Fibroblast of skin of abdomen (primary cell): ENCODE measurements at regions not wholly inside any gene's neighbourhood (a gene's known extent, or its start where the extent isn't known, plus 50 kb on each side); places are given as distances from the start of the nearest gene placed in this dataset.

Experiments used
- DNase-seq: peaks from one replicate; pipeline ENCODE4 v3.0.0-alpha.2; 2013

GRCh38 chr9:23542927-23543326 lies 283.1 kb downstream of the ELAVL2 start:
- no peak for DNase-seq

DNA sequence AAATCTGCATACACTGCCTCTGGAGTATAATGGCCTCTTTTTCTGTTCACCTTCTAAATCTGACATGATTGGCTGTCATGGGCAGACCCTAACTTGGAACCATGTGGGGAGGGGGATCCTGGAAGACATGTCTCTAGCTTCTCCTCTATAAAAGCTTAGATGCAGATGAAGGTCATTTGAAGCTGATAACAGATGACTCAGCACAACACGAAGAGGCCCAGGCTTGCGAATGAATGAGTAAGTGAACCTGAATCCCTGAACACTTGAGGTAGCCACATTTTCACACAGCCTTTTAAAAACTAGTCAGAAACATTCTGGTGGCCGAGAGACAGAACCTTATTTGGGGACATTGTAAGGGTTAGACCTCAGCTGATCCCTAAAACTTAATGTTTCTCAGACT lies 282.6 kb downstream of the ELAVL2 start:
- DNase-seq: no peak

- DNase-seq: no peak
These were observed 280.3 kb downstream of the ELAVL2 start for GRCh38 chr9:23545728-23546127.

GRCh38 chr9:23551311-23551721 lies 274.7 kb downstream of the ELAVL2 start:
- no peak for DNase-seq

DNA sequence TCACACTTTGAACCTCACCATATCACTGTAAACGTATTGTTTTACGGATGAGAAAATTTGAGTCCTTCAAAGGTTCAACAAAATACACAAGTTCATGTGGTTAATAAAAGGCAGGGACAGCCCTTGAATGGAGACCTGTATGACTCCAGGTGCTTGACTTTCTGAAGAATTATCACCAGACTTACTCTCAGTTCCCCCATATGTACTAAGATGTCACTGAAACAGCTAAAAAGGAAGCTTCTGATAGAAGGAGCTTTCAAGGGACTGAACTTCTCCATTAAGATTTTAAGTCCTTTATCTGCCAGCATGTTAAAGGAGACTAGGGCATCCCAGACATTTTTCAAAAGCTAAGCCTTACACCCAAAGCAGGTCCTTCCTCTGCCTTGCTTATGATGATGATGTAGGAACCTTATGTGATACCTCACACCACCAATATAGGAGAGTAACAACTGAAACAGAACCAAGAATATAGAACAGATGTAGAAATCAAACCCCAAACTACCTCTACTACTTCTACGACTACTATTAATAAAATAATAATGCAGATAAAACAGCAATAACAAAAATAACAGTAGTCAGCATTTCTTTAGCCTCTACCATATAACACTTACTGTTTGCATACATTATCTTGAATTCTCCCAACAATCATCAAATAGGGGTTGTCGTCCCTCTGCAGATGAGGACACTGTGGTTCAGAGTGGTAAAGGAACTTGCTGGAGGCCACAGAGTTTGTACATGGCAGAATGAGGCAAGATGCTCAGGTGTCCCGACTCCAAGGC lies 273.9 kb downstream of the ELAVL2 start:
- DNase-seq: no peak

GRCh38 chr9:23552876-23553601 lies 273.0 kb downstream of the ELAVL2 start:
- DNase-seq: no peak

DNA sequence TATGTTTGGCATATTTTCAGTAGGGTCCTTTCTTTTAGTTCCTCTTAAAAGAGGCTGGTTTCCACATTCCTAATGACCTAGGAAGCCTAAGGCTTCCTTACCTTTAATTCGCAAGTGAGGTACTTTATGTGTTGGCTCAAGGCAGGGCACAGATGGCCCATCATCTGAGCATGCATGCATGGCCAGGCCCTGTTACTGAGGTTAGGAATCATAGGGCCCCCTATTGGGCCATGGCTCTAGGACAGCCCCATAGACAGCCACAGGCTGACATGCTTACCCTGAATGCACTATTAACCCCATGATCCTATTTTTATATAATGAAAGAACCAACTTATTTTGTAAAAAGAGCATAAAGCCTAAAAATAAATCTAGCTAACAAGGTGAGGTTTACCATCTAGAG lies 271.4 kb downstream of the ELAVL2 start:
- DNase-seq: no peak

DNA sequence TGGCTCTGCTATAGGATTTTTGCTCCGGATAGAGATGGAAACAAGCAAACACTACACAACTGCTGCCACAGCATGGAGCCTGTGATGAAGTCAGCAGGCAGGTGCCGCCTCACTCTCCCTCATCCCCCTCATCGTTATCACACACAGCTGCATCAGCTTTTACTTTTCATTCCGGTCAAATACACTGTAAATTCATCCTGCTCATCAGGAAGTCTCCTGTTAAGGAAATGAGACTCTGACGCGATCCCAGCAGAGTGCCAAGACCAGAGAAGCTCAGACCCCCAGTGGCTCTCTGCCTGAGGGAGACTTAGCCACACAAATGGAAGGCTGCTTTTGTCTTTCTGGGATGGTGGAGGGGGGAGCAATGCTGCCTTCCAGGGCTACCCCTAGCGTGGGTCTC lies 270.2 kb downstream of the ELAVL2 start:
- peak; percentile 24 for DNase-seq

- DNase-seq: peak; percentile 14
These were observed 269.6 kb downstream of the ELAVL2 start for GRCh38 chr9:23556459-23556858.

- DNase-seq: peak; percentile 75
These were observed 268.4 kb downstream of the ELAVL2 start for GRCh38 chr9:23557689-23558088.

DNA sequence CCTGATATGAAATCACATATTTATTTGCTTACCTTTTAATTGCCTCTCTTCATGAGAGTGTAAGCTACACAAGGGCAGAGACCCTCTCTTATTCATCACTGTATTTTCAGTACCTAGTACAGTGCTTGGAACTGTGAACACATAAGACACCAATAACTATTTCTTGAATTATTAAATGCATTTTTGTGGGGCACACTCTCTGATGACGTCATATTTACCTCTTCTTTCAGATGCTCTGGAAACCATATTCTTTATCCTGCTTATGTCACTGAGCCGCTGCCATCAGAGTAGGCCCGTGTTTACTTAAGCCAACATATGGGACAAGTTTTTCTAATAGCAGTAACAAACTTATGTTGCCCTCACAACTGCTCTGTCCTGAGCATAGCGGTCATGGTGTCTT lies 266.5 kb downstream of the ELAVL2 start:
- DNase-seq: no peak

DNA sequence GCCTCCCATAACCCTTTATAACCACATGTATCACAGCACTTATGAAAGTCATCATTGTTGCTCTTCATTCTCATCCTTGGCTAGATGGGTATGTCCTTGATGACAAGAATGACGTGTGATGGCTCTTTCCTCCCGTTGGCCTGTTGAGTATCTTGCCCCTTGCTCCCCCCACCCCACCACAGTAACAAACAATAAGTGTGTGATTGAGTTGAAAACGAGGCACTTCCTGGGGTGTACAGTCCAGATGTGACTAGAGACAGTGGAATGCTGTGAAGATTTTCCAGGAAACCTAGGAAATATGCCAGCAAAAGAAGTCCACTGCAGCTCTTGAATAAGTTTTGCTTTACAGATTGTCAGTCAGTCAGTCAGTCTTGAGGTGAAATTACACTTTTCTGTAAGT lies 262.5 kb downstream of the ELAVL2 start:
- peak; percentile 80 for DNase-seq

GRCh38 chr9:23567516-23568165 lies 258.4 kb downstream of the ELAVL2 start:
- no peak for DNase-seq

DNA sequence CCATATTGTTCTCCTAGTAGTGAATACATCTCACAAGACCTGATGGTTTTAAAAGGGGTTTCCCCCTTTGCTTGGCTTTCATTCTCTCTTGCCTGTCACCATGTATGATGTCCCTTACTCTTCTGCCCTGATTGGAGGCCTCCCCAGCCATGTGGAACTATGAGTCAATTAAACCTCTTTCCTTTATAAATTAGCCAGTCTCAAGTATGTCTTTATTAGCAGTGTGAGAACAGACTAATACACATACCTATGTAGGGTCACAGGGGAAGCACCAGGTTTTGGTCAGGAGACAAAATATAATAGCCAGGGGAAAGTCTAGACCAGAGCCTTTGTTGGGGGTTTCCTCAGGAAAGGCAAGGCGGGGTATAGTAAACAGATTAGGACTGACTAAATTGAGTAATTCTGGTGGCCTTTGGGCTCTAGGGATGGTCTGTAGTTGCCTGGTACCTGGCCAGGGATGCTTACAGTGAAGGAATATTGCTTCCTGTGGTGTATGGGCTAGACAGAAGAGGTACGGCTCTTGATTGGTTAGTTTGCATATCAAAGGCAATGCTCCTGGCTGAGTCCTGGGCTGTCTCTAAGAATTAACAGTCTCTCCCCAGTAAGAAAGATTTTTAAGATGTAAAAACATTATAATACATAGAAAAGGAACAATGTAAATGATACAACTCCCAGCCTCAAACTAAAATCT lies 254.5 kb downstream of the ELAVL2 start:
- no peak for DNase-seq

DNA sequence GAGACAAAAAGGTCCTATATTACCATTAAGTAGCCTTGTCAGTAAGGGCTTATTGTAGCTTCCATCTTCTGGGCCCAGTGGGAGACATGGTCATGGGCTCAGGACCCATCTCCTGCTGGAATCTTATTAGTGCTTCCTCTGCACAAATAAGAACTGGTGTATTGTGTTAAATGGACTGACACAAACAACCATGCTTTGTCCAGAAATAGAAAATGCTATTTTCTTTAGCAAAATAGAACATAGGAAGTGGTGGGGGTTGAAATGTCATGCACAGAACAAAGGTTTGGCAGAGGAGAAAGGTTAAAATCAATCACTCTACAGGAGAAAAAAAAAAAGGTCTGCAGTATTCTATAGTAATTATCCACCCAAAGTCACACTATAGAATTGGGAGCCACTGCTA lies 252.2 kb downstream of the ELAVL2 start:
- no peak for DNase-seq

DNA sequence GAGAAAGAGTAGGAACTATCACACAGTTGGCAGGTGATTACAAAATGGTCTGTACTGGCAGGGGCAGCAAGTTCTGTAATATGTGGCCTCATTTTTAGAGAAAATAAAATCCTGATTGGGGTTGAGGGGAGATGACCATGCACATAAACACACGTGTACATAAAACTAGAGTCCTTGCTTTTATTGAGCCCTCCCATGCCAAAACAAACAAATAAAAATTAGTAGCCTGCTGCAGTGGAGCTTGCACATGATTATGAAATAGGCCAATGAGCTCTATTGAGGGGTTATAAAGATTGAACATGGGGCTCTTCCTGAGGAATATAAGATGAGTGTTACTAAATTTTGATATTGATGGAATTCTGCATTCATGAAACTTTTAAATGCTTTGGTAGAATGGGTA lies 248.4 kb downstream of the ELAVL2 start:
- no peak for DNase-seq

DNA sequence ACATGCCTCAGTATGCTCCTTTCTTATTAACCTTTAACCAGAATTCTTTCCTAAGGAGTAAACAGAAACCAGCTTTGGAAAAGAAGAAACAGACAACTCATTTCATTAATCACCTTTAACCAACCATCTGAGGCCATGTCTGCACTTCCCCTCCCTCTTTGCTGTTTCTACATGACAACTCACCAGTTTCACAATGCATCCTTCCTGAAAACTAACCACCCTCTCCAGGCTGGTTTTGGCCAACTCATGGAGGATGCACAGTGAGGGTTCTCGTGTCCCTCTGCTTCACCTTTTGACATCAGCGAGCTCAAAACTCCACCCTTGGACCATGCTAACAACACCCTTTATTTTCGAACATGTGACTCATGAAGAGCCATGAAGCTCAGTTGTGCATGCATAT lies 244.1 kb downstream of the ELAVL2 start:
- peak; percentile 2 for DNase-seq

DNA sequence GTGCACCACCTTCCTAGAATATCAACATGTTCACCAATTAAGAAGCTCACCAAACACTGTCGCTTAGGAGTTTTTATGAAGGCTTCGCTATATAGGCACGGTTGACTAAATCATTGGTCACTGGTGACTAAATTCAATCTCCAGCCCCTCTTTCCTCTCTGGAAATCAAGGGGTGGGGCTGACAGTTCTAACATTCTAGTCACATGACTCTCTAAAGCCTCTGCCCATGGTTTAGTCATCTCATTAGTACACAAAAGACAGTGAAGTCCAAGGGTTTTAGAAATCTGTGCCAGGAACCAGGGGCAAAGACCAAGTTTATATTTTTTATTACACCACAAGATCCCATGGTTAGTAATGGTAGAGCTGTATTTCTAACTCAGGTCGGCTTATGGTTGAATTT lies 243.2 kb downstream of the ELAVL2 start:
- DNase-seq: no peak

- no peak for DNase-seq
These were observed 239.1 kb downstream of the ELAVL2 start for GRCh38 chr9:23586906-23587305.

DNA sequence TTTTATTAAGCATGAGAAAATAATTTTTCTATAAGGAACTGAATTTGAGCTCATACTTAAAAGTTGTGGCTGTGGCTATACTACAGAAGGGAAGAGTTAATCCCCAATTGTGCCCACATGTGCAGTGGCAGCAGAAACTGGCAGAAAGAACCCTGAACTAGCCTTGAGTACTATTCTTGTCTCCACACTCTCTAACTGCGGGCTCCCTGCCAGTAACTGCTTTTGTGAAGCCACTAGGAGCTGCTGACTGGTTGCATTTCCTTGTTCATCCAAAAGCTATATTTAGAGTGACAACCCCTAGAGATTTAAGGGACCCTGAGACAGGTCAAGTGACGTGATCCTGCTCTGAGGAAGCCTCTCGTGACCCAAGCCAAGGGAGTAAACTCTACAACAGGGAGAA lies 238.6 kb downstream of the ELAVL2 start:
- DNase-seq: no peak

GRCh38 chr9:23587903-23588302 lies 238.1 kb downstream of the ELAVL2 start:
- DNase-seq: no peak

- DNase-seq: peak; percentile 9
These were observed 235.6 kb downstream of the ELAVL2 start for GRCh38 chr9:23590276-23591000.
